Ascending aorta (tissue), 2 donors: ENCODE measurements at regions not wholly inside any gene's neighbourhood (a gene's known extent, or its start where the extent isn't known, plus 50 kb on each side); places are given as distances from the start of the nearest gene placed in this dataset.

Source experiments
- DNase-seq, 2 donors: peaks; one replicate each; pipeline ENCODE4 v3.0.0-alpha.2; 2019; ENCODE audit warnings: low spot score in 2 of 2
- H3K27ac ChIP-seq, 2 donors: fragments of 200-600 bp; sonication (generic); one replicate each; pipeline ENCODE4 v1.5.1; 2016 to 2017; ENCODE audit warnings: mild to moderate bottlenecking in 1 of 2
- H3K27me3 ChIP-seq: fragments of 200-600 bp; sonication (generic); one replicate; pipeline ENCODE4 v1.5.1; 2017
- H3K36me3 ChIP-seq, 2 donors: fragments of 200-600 bp; sonication (generic); one replicate each; pipeline ENCODE4 v1.5.1; 2016
- H3K4me1 ChIP-seq, 2 donors: fragments of 200-600 bp; sonication (generic); one replicate each; pipeline ENCODE4 v1.5.1; 2016 to 2017; ENCODE audit warnings: mild to moderate bottlenecking in 1 of 2
- H3K4me3 ChIP-seq, 2 donors: fragments of 200-600 bp; sonication (generic); one replicate each; pipeline ENCODE4 v1.5.1; 2016 to 2017; ENCODE audit warnings: mild to moderate bottlenecking in 1 of 2
- H3K9me3 ChIP-seq, 2 donors: fragments of 200-600 bp; sonication (generic); one replicate each; pipeline ENCODE4 v1.5.1; 2016
- intact Hi-C: fragments of 100-400 bp; cut with DNase I; formaldehyde crosslinking; loops from one replicate; pipeline ENCODE4 v1.15.1; 2023
- TF ChIP-seq, protein P1 (sequence below), 3 experiments: fragments of 200-600 bp in 2 of 3; fragments of 450-650 bp in 1 of 3; sonication (generic) in 2 of 3; IDR thresholded peaks; one replicate each; pipeline ENCODE4 v1.5.1; 2016 to 2019; ENCODE audit warnings: antibody characterized with exemption in 3 of 3, mild to moderate bottlenecking in 1 of 3, moderate library complexity in 1 of 3

DNA sequence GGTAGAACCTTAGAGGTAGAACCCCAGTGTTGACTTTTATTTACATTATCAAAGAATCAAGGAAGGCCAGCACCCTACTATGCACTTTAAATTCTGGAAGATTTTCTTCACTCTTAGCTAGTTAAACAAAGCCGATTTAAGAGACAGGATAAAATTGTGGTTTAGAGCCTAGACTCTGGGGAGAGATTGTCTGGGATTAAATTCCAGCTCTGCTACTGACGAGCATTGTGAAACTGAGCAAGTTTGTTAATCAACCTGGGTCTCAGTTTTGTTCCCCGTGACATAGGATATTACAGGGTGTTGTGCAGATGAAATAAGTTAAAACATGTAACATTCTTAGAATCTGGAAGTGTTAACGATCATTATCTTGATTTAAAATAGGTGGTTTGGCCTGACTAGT is 83.5 kb downstream of the FEM1C start:
- H3K27ac ChIP-seq, result no peak overlapping the region
- no peak for DNase-seq
- no peaks in the 10 kb centered on the region for H3K27me3 ChIP-seq
- intact Hi-C loops, result no loop called here
- H3K4me1 ChIP-seq, result no peaks in the 10 kb centered on the region
- no peaks in the 10 kb centered on the region for H3K36me3 ChIP-seq
- no peaks in the 10 kb centered on the region for H3K9me3 ChIP-seq
- no peak overlapping the region for H3K4me3 ChIP-seq
- TF ChIP-seq, protein P1, sequence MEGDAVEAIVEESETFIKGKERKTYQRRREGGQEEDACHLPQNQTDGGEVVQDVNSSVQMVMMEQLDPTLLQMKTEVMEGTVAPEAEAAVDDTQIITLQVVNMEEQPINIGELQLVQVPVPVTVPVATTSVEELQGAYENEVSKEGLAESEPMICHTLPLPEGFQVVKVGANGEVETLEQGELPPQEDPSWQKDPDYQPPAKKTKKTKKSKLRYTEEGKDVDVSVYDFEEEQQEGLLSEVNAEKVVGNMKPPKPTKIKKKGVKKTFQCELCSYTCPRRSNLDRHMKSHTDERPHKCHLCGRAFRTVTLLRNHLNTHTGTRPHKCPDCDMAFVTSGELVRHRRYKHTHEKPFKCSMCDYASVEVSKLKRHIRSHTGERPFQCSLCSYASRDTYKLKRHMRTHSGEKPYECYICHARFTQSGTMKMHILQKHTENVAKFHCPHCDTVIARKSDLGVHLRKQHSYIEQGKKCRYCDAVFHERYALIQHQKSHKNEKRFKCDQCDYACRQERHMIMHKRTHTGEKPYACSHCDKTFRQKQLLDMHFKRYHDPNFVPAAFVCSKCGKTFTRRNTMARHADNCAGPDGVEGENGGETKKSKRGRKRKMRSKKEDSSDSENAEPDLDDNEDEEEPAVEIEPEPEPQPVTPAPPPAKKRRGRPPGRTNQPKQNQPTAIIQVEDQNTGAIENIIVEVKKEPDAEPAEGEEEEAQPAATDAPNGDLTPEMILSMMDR (IDR thresholded peaks at IDR 0.05), result no peak

DNA sequence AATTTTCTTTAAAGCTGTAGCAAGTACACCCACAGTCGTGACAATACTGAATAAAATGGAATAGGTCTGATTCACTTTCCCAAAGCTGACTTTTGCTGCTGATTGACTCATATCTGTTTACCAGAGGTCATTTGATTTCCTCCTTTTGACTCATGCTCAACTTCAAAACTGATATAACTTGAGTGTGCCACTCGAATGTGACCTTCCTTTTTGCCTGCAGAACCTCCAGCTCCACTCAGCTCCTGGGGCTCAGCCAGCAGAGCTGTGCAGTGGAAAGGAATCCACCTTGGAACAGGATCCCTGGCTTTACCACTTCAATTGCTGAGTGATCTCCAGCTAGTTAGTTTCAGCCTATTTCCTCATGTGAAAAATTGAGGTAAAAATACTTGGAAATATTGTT is 84.1 kb downstream of the FEM1C start:
- TF ChIP-seq, protein P1 (IDR thresholded peaks at IDR 0.05), result no peak
- Histone ChIP-seq H3K4me3 (no peak overlapping the region), H3K4me1 (no peaks in the 10 kb centered on the region), H3K27ac (no peak overlapping the region), H3K27me3 (no peaks in the 10 kb centered on the region), H3K9me3 (no peaks in the 10 kb centered on the region), H3K36me3 (no peaks in the 10 kb centered on the region)
- intact Hi-C loops, result no loop called here
- no peak for DNase-seq

- no peaks in the 10 kb centered on the region for H3K9me3 ChIP-seq
- intact Hi-C loops, result no loop called here
- DNase-seq, result no peak
- H3K36me3 ChIP-seq, result no peaks in the 10 kb centered on the region
- no peak overlapping the region for H3K4me3 ChIP-seq
- TF ChIP-seq, protein P1 (IDR thresholded peaks at IDR 0.05), result no peak
- no peaks in the 10 kb centered on the region for H3K27me3 ChIP-seq
- H3K27ac ChIP-seq, result no peak overlapping the region
- H3K4me1 ChIP-seq, result no peaks in the 10 kb centered on the region
Measured at GRCh38 chr5:115459855-115460341, 84.7 kb downstream of the FEM1C start.

- Histone ChIP-seq H3K27ac (no peak overlapping the region), H3K9me3 (no peaks in the 10 kb centered on the region), H3K4me1 (no peaks in the 10 kb centered on the region), H3K4me3 (no peak overlapping the region), H3K27me3 (no peaks in the 10 kb centered on the region), H3K36me3 (no peaks in the 10 kb centered on the region)
- intact Hi-C loops, result no loop called here
- TF ChIP-seq, protein P1 (IDR thresholded peaks at IDR 0.05), result no peak
- no peak for DNase-seq
Measured at GRCh38 chr5:115458416-115458815, 86.2 kb downstream of the FEM1C start.

DNA sequence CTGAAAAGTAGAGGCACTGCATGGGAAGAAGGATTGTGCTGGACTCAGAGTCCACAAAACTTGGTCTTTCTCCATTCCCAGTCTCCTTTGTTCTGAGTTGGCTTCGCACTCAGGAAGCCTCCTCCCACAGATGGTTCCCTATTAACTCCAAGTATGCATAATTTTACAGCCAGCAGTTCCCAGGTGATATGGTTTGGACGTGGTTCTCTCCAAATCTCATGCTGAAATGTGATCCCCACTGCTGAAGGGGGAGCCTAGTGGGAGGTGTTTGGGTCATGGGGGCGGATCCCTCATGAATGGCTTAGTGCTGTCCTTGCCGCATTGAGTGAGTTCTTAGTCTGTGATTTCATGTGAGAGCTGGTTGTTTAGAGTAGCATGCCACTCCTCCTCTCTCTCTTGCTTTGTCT is 86.6 kb downstream of the FEM1C start:
- Histone ChIP-seq H3K27ac (no peak overlapping the region), H3K9me3 (no peaks in the 10 kb centered on the region), H3K36me3 (no peaks in the 10 kb centered on the region), H3K4me1 (no peaks in the 10 kb centered on the region), H3K4me3 (no peak overlapping the region), H3K27me3 (no peaks in the 10 kb centered on the region)
- intact Hi-C loops, result no loop called here
- no peak for DNase-seq
- TF ChIP-seq, protein P1 (IDR thresholded peaks at IDR 0.05), result no peak

- Histone ChIP-seq H3K4me3 (no peak overlapping the region), H3K27me3 (no peaks in the 10 kb centered on the region), H3K36me3 (no peaks in the 10 kb centered on the region), H3K9me3 (no peaks in the 10 kb centered on the region), H3K27ac (no peak overlapping the region), H3K4me1 (no peaks in the 10 kb centered on the region)
- no peak for DNase-seq
- TF ChIP-seq, protein P1 (IDR thresholded peaks at IDR 0.05), result no peak
- intact Hi-C loops, result no loop called here
Measured at GRCh38 chr5:115457571-115457970, 87.0 kb downstream of the FEM1C start.
